HepG2 (cell line): ENCODE measurements at regions not wholly inside any gene's neighbourhood (a gene's known extent, or its start where the extent isn't known, plus 50 kb on each side); places are given as distances from the start of the nearest gene placed in this dataset.

ENCODE experiments used
- ATAC-seq: fragments of 200-7000 bp; cut with Tn5 transposase; 3 replicates; pipeline ENCODE4 v1.9.1; 2020; ENCODE audit warnings: mild to moderate bottlenecking, moderate library complexity
- BruUV-seq: library from RNA; stranded (reverse); fragments of 400-500 nt; replicated peaks from 2 replicates; lab custom pipeline; 2021; lab: Mats Ljungman, UMichigan
- CTCF ChIA-PET: fragments of 300-600 bp; formaldehyde crosslinking; extraction: SDS; loops from one replicate; lab custom pipeline; 2021; ENCODE audit warnings: low total read pairs, inconsistent platforms, low intra/inter-chr PET ratio; lab: Yijun Ruan, JAX
- POLR2A ChIA-PET: fragments of 350-600 bp; sonication (Branson Sonifier 250); formaldehyde crosslinking; loops from one replicate; lab custom pipeline; 2020; ENCODE audit warnings: antibody characterized with exemption, inconsistent platforms; lab: Yijun Ruan, JAX
- DNase-seq: peaks from one replicate; pipeline ENCODE4 v3.0.0-alpha.2; 2015; ENCODE audit warnings: low spot score
- FAIRE-seq: peaks from 3 replicates; lab custom pipeline; 2011; peaks lifted over from hg19 to GRCh38; lab: Jason Lieb, UNC
- H2AFZ ChIP-seq: one replicate; pipeline ENCODE4 v1.6.1; 2011; ENCODE audit warnings: low read length, inconsistent platforms
- H3K27ac ChIP-seq: fragments of 300-600 bp; 3 replicates; pipeline ENCODE4 v1.8.0; 2011; ENCODE audit warnings: mixed run types, mild to moderate bottlenecking, mixed read lengths, low read length, inconsistent platforms; ENCODE audit not compliant: insufficient read depth; ENCODE audit errors: extremely low read length
- H3K27me3 ChIP-seq, 2 experiments: fragments of 200-600 bp in 1 of 2; 2 replicates in 1 of 2; 3 replicates in 1 of 2; pipeline versions ENCODE4 v1.6.0 to v1.8.0; 2011; ENCODE audit warnings: low read length in 2 of 2, mild to moderate bottlenecking in 2 of 2, moderate library complexity in 2 of 2, inconsistent platforms in 1 of 2; ENCODE audit not compliant: insufficient read depth in 2 of 2, control insufficient read depth in 1 of 2
- H3K36me3 ChIP-seq, 2 experiments: fragments of 200-600 bp in 1 of 2; replicated peaks in 1 of 2; 2 replicates in 1 of 2; 3 replicates in 1 of 2; pipeline versions ENCODE4 v1.5.1 to v1.8.0; 2011; ENCODE audit warnings: low read length in 2 of 2, inconsistent platforms in 1 of 2; ENCODE audit not compliant: insufficient read depth in 2 of 2, control insufficient read depth in 1 of 2
- H3K4me1 ChIP-seq: 2 replicates; pipeline ENCODE4 v1.5.1; 2012; ENCODE audit warnings: low read length, inconsistent platforms; ENCODE audit not compliant: insufficient read depth
- H3K4me2 ChIP-seq: 2 replicates; pipeline ENCODE4 v1.6.0; 2011; ENCODE audit warnings: low read depth, low read length, inconsistent platforms
- H3K4me3 ChIP-seq, 3 experiments: fragments of 200-600 bp in 1 of 3; sonication (generic), shearing (Covaris generic) in 1 of 3; replicated peaks in 1 of 3; 2 replicates each; pipeline ENCODE4 v1.5.1; 2011 to 2016; ENCODE audit warnings: low read length in 3 of 3, inconsistent platforms in 2 of 3, low read depth in 2 of 3, mild to moderate bottlenecking in 2 of 3, control low read depth in 1 of 3, mixed read lengths in 1 of 3; ENCODE audit not compliant: insufficient read depth in 1 of 3
- H3K79me2 ChIP-seq: one replicate; pipeline ENCODE4 v1.6.1; 2011; ENCODE audit warnings: low read length, inconsistent platforms; ENCODE audit not compliant: insufficient read depth
- H3K9ac ChIP-seq: 2 replicates; pipeline ENCODE4 v1.6.0; 2011; ENCODE audit warnings: mild to moderate bottlenecking, low read depth, low read length, inconsistent platforms; ENCODE audit not compliant: insufficient read depth
- H3K9me3 ChIP-seq: 2 replicates; pipeline ENCODE4 v1.5.1; 2012; ENCODE audit warnings: mild to moderate bottlenecking, low read length
- H4K20me1 ChIP-seq: 2 replicates; pipeline ENCODE4 v1.6.0; 2011; ENCODE audit warnings: inconsistent platforms, mild to moderate bottlenecking, low read length, moderate library complexity; ENCODE audit not compliant: insufficient read depth
- ATF6 ChIP-seq: sonication (generic); formaldehyde crosslinking; conservative IDR thresholded peaks from 2 replicates; pipeline ENCODE4 v1.4.0; 2020; ENCODE audit warnings: missing genetic modification reagents
- HNRNPLL ChIP-seq: fragments of 200-400 bp; formaldehyde crosslinking; IDR thresholded peaks from 2 replicates; pipeline ENCODE4 v1.6.1; 2017; ENCODE audit warnings: mild to moderate bottlenecking, low read depth, low read length; ENCODE audit not compliant: poor library complexity, severe bottlenecking
- MTF1 ChIP-seq: sonication (generic); formaldehyde crosslinking; IDR thresholded peaks from 2 replicates; pipeline ENCODE4 v1.5.0; 2020; ENCODE audit warnings: missing genetic modification reagents
- PHF21A ChIP-seq: sonication (generic); formaldehyde crosslinking; IDR thresholded peaks from 2 replicates; pipeline ENCODE4 v1.5.0; 2020; ENCODE audit warnings: mild to moderate bottlenecking, missing genetic modification reagents
- ZNF160 ChIP-seq: sonication (generic); formaldehyde crosslinking; IDR thresholded peaks from 2 replicates; pipeline ENCODE4 v1.8.0; 2022; ENCODE audit warnings: mild to moderate bottlenecking, inconsistent platforms, missing genetic modification reagents
- WGBS: methylation state at CpG from one replicate; pipeline ENCODE4 v1.1.6; 2017; ENCODE audit warnings: low lambda C conversion rate; 5-methylcytosine and 5-hydroxymethylcytosine counted together
- in situ Hi-C: cut with HindIII; loops from 2 replicates; pipeline ENCODE4 v1.10.0; 2017; ENCODE audit warnings: low pct_unique_long_range_greater_than_20kb; ENCODE audit not compliant: extremely low pct_ligation_motif_present
- intact Hi-C: fragments of 100-400 bp; cut with micrococcal nuclease; formaldehyde crosslinking; loops from one replicate; pipeline ENCODE4 v1.10.0; 2022; ENCODE audit not compliant: unreplicated experiment
- TF ChIP-seq, protein P1 (sequence below): fragments of 450-650 bp; IDR thresholded peaks from 2 replicates; pipeline ENCODE4 v1.6.1; 2017

DNA sequence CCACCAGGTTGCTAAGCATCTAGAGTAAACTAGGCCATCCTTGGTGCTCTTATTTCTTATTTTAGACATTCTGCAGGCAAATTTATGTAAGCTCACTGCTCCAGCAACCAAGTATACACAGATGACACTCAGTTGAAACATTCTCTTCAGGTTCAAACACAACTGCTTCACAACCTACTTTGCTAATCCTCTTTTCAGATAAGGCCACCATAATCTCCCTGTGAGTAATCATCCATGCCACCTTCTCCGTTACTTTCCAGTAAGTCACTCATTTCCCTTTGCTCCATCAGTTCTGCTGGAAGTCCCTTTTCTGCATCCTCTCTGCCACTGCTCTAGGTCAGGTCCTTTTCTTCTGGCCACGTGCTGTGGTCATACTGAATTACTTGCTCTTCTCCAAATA is 120.2 kb upstream of the WDFY3 start (continued):
- no peak for TF ChIP-seq ATF6

GRCh38 chr4:85092536-85092935 is 126.0 kb upstream of the WDFY3 start:
- H3K4me1 ChIP-seq, result no peaks in the 10 kb centered on the region
- no peak overlapping the region for H2AFZ ChIP-seq
- no peak overlapping the region for H3K4me2 ChIP-seq
- H3K9me3 ChIP-seq, result peaks cover 3% of the 10 kb centered on the region; the same call in 1 of the 2 replicates
- ChIA-PET POLR2A (no interaction called here), CTCF (no interaction called here)
- H3K27me3 ChIP-seq, result no peaks in the 10 kb centered on the region
- no peak overlapping the region for H3K27ac ChIP-seq
- intact Hi-C loops (no loop called here), in situ Hi-C loops (no loop called here)
- no peaks in the 10 kb centered on the region for H3K79me2 ChIP-seq
- no peak overlapping the region for H3K4me3 ChIP-seq
- no peak for ATAC-seq
- H4K20me1 ChIP-seq, result no peaks in the 10 kb centered on the region
- DNase-seq, result no peak
- no peak overlapping the region for H3K9ac ChIP-seq
- H3K36me3 ChIP-seq, result no peaks in the 10 kb centered on the region
- no peak for TF ChIP-seq ZNF160 (CRISPR knock-in tag)
- no peak for TF ChIP-seq MTF1 (CRISPR knock-in tag)
- TF ChIP-seq PHF21A, result no peak
- TF ChIP-seq, protein P1, sequence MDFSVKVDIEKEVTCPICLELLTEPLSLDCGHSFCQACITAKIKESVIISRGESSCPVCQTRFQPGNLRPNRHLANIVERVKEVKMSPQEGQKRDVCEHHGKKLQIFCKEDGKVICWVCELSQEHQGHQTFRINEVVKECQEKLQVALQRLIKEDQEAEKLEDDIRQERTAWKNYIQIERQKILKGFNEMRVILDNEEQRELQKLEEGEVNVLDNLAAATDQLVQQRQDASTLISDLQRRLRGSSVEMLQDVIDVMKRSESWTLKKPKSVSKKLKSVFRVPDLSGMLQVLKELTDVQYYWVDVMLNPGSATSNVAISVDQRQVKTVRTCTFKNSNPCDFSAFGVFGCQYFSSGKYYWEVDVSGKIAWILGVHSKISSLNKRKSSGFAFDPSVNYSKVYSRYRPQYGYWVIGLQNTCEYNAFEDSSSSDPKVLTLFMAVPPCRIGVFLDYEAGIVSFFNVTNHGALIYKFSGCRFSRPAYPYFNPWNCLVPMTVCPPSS, result no peak
- no peak for TF ChIP-seq HNRNPLL
- BruUV-seq, result no TSS peak
- WGBS, result 20% methylated on average over 3 of the region's 3 CpGs
- no peak for FAIRE-seq
